ENCODE measurements at regions not wholly inside any gene's neighbourhood (a gene's known extent, or its start where the extent isn't known, plus 50 kb on each side); places are given as distances from the start of the nearest gene placed in this dataset.

- TF ChIP-seq POU2F2 (IDR thresholded peaks at IDR 0.05; ENCODE audit: low read depth, low read length) (no peak), POLR2AphosphoS5 (IDR thresholded peaks at IDR 0.05; ENCODE audit: low read depth, low read length) (no peak), TAF1 (IDR thresholded peaks at IDR 0.05; ENCODE audit: low read depth, low read length) (no peak), PAX5 (IDR thresholded peaks at IDR 0.05; ENCODE audit: insufficient read depth, low read length, severe bottlenecking) (no peak), POLR2A (IDR thresholded peaks at IDR 0.05; ENCODE audit: low read depth, low read length) (no peak), SPI1 (IDR thresholded peaks at IDR 0.05; ENCODE audit: low read depth, low read length) (no peak)
- DNase-seq (ENCODE audit: insufficient read length, low spot score) (no peak), FAIRE-seq (no peak)
These were observed 107.2 kb upstream of the PLET1 start for GRCh38 chr11:112367895-112368294.

- no peak for DNase-seq (ENCODE audit: insufficient read length, low spot score)
- TF ChIP-seq POU2F2 (IDR thresholded peaks at IDR 0.05; ENCODE audit: low read depth, low read length) (no peak), TAF1 (IDR thresholded peaks at IDR 0.05; ENCODE audit: low read depth, low read length) (no peak), PAX5 (IDR thresholded peaks at IDR 0.05; ENCODE audit: insufficient read depth, low read length, severe bottlenecking) (no peak), POLR2A (IDR thresholded peaks at IDR 0.05; ENCODE audit: low read depth, low read length) (no peak), SPI1 (IDR thresholded peaks at IDR 0.05; ENCODE audit: low read depth, low read length) (no peak), POLR2AphosphoS5 (IDR thresholded peaks at IDR 0.05; ENCODE audit: low read depth, low read length) (no peak)
- FAIRE-seq, result no peak
These were observed 107.7 kb upstream of the PLET1 start for GRCh38 chr11:112368381-112368780.

GRCh38 chr11:112369374-112369773, 108.7 kb upstream of the PLET1 start:
- FAIRE-seq (no peak), DNase-seq (ENCODE audit: insufficient read length, low spot score) (no peak)
- TF ChIP-seq TAF1 (IDR thresholded peaks at IDR 0.05; ENCODE audit: low read depth, low read length), result no peak
- TF ChIP-seq POLR2A (IDR thresholded peaks at IDR 0.05; ENCODE audit: low read depth, low read length), result no peak
- no peak for TF ChIP-seq POLR2AphosphoS5 (IDR thresholded peaks at IDR 0.05; ENCODE audit: low read depth, low read length)
- TF ChIP-seq SPI1 (IDR thresholded peaks at IDR 0.05; ENCODE audit: low read depth, low read length), result no peak
- TF ChIP-seq PAX5 (IDR thresholded peaks at IDR 0.05; ENCODE audit: insufficient read depth, low read length, severe bottlenecking), result no peak
- TF ChIP-seq POU2F2 (IDR thresholded peaks at IDR 0.05; ENCODE audit: low read depth, low read length), result no peak

- DNase-seq (ENCODE audit: insufficient read length, low spot score) (no peak), FAIRE-seq (no peak)
- TF ChIP-seq PAX5 (IDR thresholded peaks at IDR 0.05; ENCODE audit: insufficient read depth, low read length, severe bottlenecking), result no peak
- no peak for TF ChIP-seq POLR2A (IDR thresholded peaks at IDR 0.05; ENCODE audit: low read depth, low read length)
- no peak for TF ChIP-seq POLR2AphosphoS5 (IDR thresholded peaks at IDR 0.05; ENCODE audit: low read depth, low read length)
- TF ChIP-seq POU2F2 (IDR thresholded peaks at IDR 0.05; ENCODE audit: low read depth, low read length), result no peak
- no peak for TF ChIP-seq TAF1 (IDR thresholded peaks at IDR 0.05; ENCODE audit: low read depth, low read length)
- TF ChIP-seq SPI1 (IDR thresholded peaks at IDR 0.05; ENCODE audit: low read depth, low read length), result no peak
These were observed 109.3 kb upstream of the PLET1 start for GRCh38 chr11:112369916-112370315.

GRCh38 chr11:112374486-112375140, 114.0 kb upstream of the PLET1 start:
- no peak for TF ChIP-seq POLR2A (IDR thresholded peaks at IDR 0.05; ENCODE audit: low read depth, low read length)
- TF ChIP-seq PAX5 (IDR thresholded peaks at IDR 0.05; ENCODE audit: insufficient read depth, low read length, severe bottlenecking), result no peak
- TF ChIP-seq POLR2AphosphoS5 (IDR thresholded peaks at IDR 0.05; ENCODE audit: low read depth, low read length), result no peak
- no peak for TF ChIP-seq SPI1 (IDR thresholded peaks at IDR 0.05; ENCODE audit: low read depth, low read length)
- no peak for TF ChIP-seq TAF1 (IDR thresholded peaks at IDR 0.05; ENCODE audit: low read depth, low read length)
- no peak for TF ChIP-seq POU2F2 (IDR thresholded peaks at IDR 0.05; ENCODE audit: low read depth, low read length)
- FAIRE-seq (no peak), DNase-seq (ENCODE audit: insufficient read length, low spot score) (no peak)

GRCh38 chr11:112377946-112378345, 117.3 kb upstream of the PLET1 start:
- DNase-seq (ENCODE audit: insufficient read length, low spot score) (no peak), FAIRE-seq (no peak)
- TF ChIP-seq POLR2AphosphoS5 (IDR thresholded peaks at IDR 0.05; ENCODE audit: low read depth, low read length), result no peak
- no peak for TF ChIP-seq POLR2A (IDR thresholded peaks at IDR 0.05; ENCODE audit: low read depth, low read length)
- TF ChIP-seq SPI1 (IDR thresholded peaks at IDR 0.05; ENCODE audit: low read depth, low read length), result no peak
- TF ChIP-seq POU2F2 (IDR thresholded peaks at IDR 0.05; ENCODE audit: low read depth, low read length), result no peak
- TF ChIP-seq PAX5 (IDR thresholded peaks at IDR 0.05; ENCODE audit: insufficient read depth, low read length, severe bottlenecking), result no peak
- TF ChIP-seq TAF1 (IDR thresholded peaks at IDR 0.05; ENCODE audit: low read depth, low read length), result no peak

- FAIRE-seq (no peak), DNase-seq (ENCODE audit: insufficient read length, low spot score) (no peak)
- TF ChIP-seq POU2F2 (IDR thresholded peaks at IDR 0.05; ENCODE audit: low read depth, low read length) (no peak), PAX5 (IDR thresholded peaks at IDR 0.05; ENCODE audit: insufficient read depth, low read length, severe bottlenecking) (no peak), POLR2A (IDR thresholded peaks at IDR 0.05; ENCODE audit: low read depth, low read length) (no peak), TAF1 (IDR thresholded peaks at IDR 0.05; ENCODE audit: low read depth, low read length) (no peak), POLR2AphosphoS5 (IDR thresholded peaks at IDR 0.05; ENCODE audit: low read depth, low read length) (no peak), SPI1 (IDR thresholded peaks at IDR 0.05; ENCODE audit: low read depth, low read length) (no peak)
These were observed 119.8 kb upstream of the PLET1 start for GRCh38 chr11:112380464-112380863.

- FAIRE-seq, result no peak
- TF ChIP-seq SPI1 (IDR thresholded peaks at IDR 0.05; ENCODE audit: low read depth, low read length) (no peak), POLR2AphosphoS5 (IDR thresholded peaks at IDR 0.05; ENCODE audit: low read depth, low read length) (no peak), PAX5 (IDR thresholded peaks at IDR 0.05; ENCODE audit: insufficient read depth, low read length, severe bottlenecking) (no peak), TAF1 (IDR thresholded peaks at IDR 0.05; ENCODE audit: low read depth, low read length) (no peak), POLR2A (IDR thresholded peaks at IDR 0.05; ENCODE audit: low read depth, low read length) (no peak), POU2F2 (IDR thresholded peaks at IDR 0.05; ENCODE audit: low read depth, low read length) (no peak)
- DNase-seq (ENCODE audit: insufficient read length, low spot score), result no peak
These were observed 120.9 kb upstream of the PLET1 start for GRCh38 chr11:112381578-112381977.

- no peak for TF ChIP-seq POLR2AphosphoS5 (IDR thresholded peaks at IDR 0.05; ENCODE audit: low read depth, low read length)
- TF ChIP-seq POU2F2 (IDR thresholded peaks at IDR 0.05; ENCODE audit: low read depth, low read length), result no peak
- no peak for TF ChIP-seq PAX5 (IDR thresholded peaks at IDR 0.05; ENCODE audit: insufficient read depth, low read length, severe bottlenecking)
- TF ChIP-seq TAF1 (IDR thresholded peaks at IDR 0.05; ENCODE audit: low read depth, low read length), result no peak
- TF ChIP-seq POLR2A (IDR thresholded peaks at IDR 0.05; ENCODE audit: low read depth, low read length), result no peak
- TF ChIP-seq SPI1 (IDR thresholded peaks at IDR 0.05; ENCODE audit: low read depth, low read length), result no peak
- DNase-seq (ENCODE audit: insufficient read length, low spot score) (no peak), FAIRE-seq (no peak)
These were observed 121.9 kb upstream of the PLET1 start for GRCh38 chr11:112382561-112382960.

Data from GM12891 (cell line).